ENCODE measurements at regions not wholly inside any gene's neighbourhood (a gene's known extent, or its start where the extent isn't known, plus 50 kb on each side); places are given as distances from the start of the nearest gene placed in this dataset.

- no peak for TF ChIP-seq AFF1 (IDR thresholded peaks at IDR 0.05; ENCODE audit: low read depth in 1 of 2, partially characterized antibody in 2 of 2)
- TF ChIP-seq ZNF316 (IDR thresholded peaks at IDR 0.05), result no peak
- no peak for TF ChIP-seq STAT5A (IDR thresholded peaks at IDR 0.05; ENCODE audit: borderline replicate concordance, low read length)
- TF ChIP-seq ZNF232 (CRISPR knock-in tag; IDR thresholded peaks at IDR 0.05), result no peak
- no peak for TF ChIP-seq TCF7 (IDR thresholded peaks at IDR 0.05; ENCODE audit: borderline replicate concordance)
- TF ChIP-seq ZZZ3 (IDR thresholded peaks at IDR 0.05), result no peak
Measured at GRCh38 chr15:91630090-91630489, 223.4 kb upstream of the SLCO3A1 start (continued).

DNA sequence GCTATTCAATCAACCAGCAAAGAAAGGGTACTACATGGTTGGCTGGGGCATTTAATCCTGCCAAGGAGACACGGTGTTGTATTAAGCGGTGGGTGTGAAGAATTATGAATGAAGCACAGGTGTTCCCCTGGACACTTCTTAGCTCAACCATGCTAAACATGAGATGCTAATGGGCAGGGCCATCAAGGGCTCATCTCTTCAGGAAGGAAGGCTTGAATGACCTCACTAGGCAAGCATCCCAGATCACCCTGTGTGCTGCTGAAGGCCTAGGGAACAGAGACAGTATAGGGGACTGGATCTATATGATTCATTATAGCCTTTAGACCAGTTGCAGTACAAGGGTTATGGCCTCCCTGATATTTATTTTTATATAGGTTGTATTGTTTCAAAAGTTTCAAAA, 221.3 kb upstream of the SLCO3A1 start:
- no peak for TF ChIP-seq RCOR1 (IDR thresholded peaks at IDR 0.05; ENCODE audit: borderline replicate concordance in 1 of 2, low read depth in 2 of 2, low read length in 2 of 2)
- no peak for TF ChIP-seq ZFX (CRISPR knock-in tag; IDR thresholded peaks at IDR 0.05)
- no peak for TF ChIP-seq USF2 (CRISPR knock-in tag; IDR thresholded peaks at IDR 0.05)
- WGBS (ENCODE audit: insufficient coverage, low coverage, missing lambda C conversion rate), result 0% methylated on average over 2 of the region's 2 CpGs
- Histone ChIP-seq H3K27me3 (ENCODE audit: control insufficient read depth in 2 of 2, insufficient read depth in 2 of 2, low read length in 2 of 2) (peaks cover 0 to 9% of the 10 kb centered on the region in 2 experiments; a peak in 2 of 5 replicates), H3K9me1 (ENCODE audit: control insufficient read depth, insufficient read depth, low read length) (no peaks in the 10 kb centered on the region), H3K9ac (ENCODE audit: insufficient read depth in 1 of 2, low read depth in 2 of 2, low read length in 2 of 2) (no peak overlapping the region), H3K4me2 (ENCODE audit: insufficient read depth, low read length) (no peak overlapping the region), H4K20me1 (replicated peaks; ENCODE audit: control insufficient read depth, insufficient read depth, low read length) (no peaks in the 10 kb centered on the region), H3K4me1 (replicated peaks in 1 of 2; ENCODE audit: control insufficient read depth in 2 of 2, insufficient read depth in 2 of 2, low read length in 2 of 2) (no peaks in the 10 kb centered on the region; a peak in 1 of 5 replicates), H3K9me3 (replicated peaks; ENCODE audit: control insufficient read depth, insufficient read depth, low read depth, low read length) (no peaks in the 10 kb centered on the region), H3K4me3 (no peak overlapping the region), H3K27ac (ENCODE audit: extremely low read depth, low read depth, low read length) (no peak overlapping the region), H3K79me2 (ENCODE audit: control insufficient read depth, insufficient read depth, low read length) (no peaks in the 10 kb centered on the region), H2AFZ (ENCODE audit: low read depth, low read length) (no peak overlapping the region), H3K36me3 (ENCODE audit: control insufficient read depth, insufficient read depth, low read length) (no peaks in the 10 kb centered on the region)
- no TSS peak for BruUV-seq (replicated peaks)
- DNase-seq (ENCODE audit: extremely low read depth in 1 of 4, low spot score in 3 of 4), result no peak
- intact Hi-C loops (cut with micrococcal nuclease), result no loop called here
- ChIA-PET POLR2A (no interaction called here), CTCF (ENCODE audit: low intra/inter-chr PET ratio) (no interaction called here)
- no peak for FAIRE-seq
- ATAC-seq, result no peak
- in situ Hi-C loops (cut with MboI), result no loop called here
